HCT116 (cell line): ENCODE measurements at regions not wholly inside any gene's neighbourhood (a gene's known extent, or its start where the extent isn't known, plus 50 kb on each side); places are given as distances from the start of the nearest gene placed in this dataset.

Source experiments
- ATAC-seq: fragments of 200-7000 bp; cut with Tn5 transposase; 2 replicates; pipeline ENCODE4 v1.9.1; 2020; ENCODE audit warnings: mild to moderate bottlenecking, moderate library complexity
- BruUV-seq: library from RNA; stranded (reverse); fragments of 400-500 nt; replicated peaks from 2 replicates; lab custom pipeline; 2021; lab: Mats Ljungman, UMichigan
- CTCF ChIA-PET: fragments of 300-600 bp; sonication (Branson Sonifier 250); formaldehyde crosslinking; loops from one replicate; lab custom pipeline; 2021; ENCODE audit warnings: antibody characterized with exemption; lab: Charles Lee
- POLR2A ChIA-PET: fragments of 300-600, 350-600 bp; sonication (Branson Sonifier 250); formaldehyde crosslinking; loops from one replicate; lab custom pipeline; 2021; ENCODE audit warnings: antibody characterized with exemption; lab: Charles Lee
- RAD21 ChIA-PET, 2 experiments: fragments of 300-600 bp; sonication (Branson Sonifier 250); formaldehyde crosslinking; loops; one replicate each; lab custom pipeline; 2023; ENCODE audit warnings: low total read pairs in 2 of 2; ENCODE audit not compliant: uncharacterized antibody in 2 of 2, unreplicated experiment in 2 of 2, low non-redundant PET in 1 of 2; lab: Charles Lee
- DNase-seq: peaks from one replicate; pipeline ENCODE4 v3.0.0-alpha.2; 2010; ENCODE audit warnings: low read depth, low spot score
- H2AFZ ChIP-seq: fragments of 200-600 bp; shearing (Covaris generic), sonication (generic); 2 replicates; pipeline ENCODE4 v1.6.1; 2017; ENCODE audit warnings: low read depth, mixed run types, mixed read lengths, antibody characterized with exemption, low read length; ENCODE audit not compliant: poor library complexity, severe bottlenecking
- H3K27ac ChIP-seq: 2 replicates; pipeline ENCODE4 v1.5.1; 2012; ENCODE audit warnings: low read depth, low read length
- H3K27me3 ChIP-seq: fragments of 200-600 bp; sonication (generic); 2 replicates; pipeline ENCODE4 v1.6.1; 2016; ENCODE audit warnings: mixed run types, low read length, mixed read lengths; ENCODE audit not compliant: insufficient read depth
- H3K36me3 ChIP-seq, 2 experiments: fragments of 200-500 bp in 1 of 2; fragments of 200-600 bp in 1 of 2; sonication (Bioruptor generic) in 1 of 2; sonication (generic) in 1 of 2; 2 replicates each; pipeline versions ENCODE4 v1.5.1 to v1.6.1; 2014 to 2016; ENCODE audit warnings: low read length in 2 of 2, inconsistent platforms in 1 of 2, mixed read lengths in 1 of 2, mixed run types in 1 of 2; ENCODE audit not compliant: insufficient read depth in 2 of 2, control insufficient read depth in 1 of 2
- H3K4me1 ChIP-seq, 2 experiments: fragments of 200-600 bp in 1 of 2; sonication (generic) in 1 of 2; 2 replicates each; pipeline versions ENCODE4 v1.5.1 to v1.6.1; 2012 to 2017; ENCODE audit warnings: low read length in 2 of 2, inconsistent platforms in 1 of 2, mild to moderate bottlenecking in 1 of 2, mixed read lengths in 1 of 2, mixed run types in 1 of 2, moderate library complexity in 1 of 2; ENCODE audit not compliant: insufficient read depth in 2 of 2, control insufficient read depth in 1 of 2
- H3K4me2 ChIP-seq: fragments of 200-600 bp; sonication (generic); 2 replicates; pipeline ENCODE4 v1.6.1; 2017; ENCODE audit warnings: mixed run types, low read length, mixed read lengths
- H3K4me3 ChIP-seq, 2 experiments: fragments of 200-600 bp in 1 of 2; sonication (generic) in 1 of 2; replicated peaks in 1 of 2; 2 replicates each; pipeline ENCODE4 v1.5.1; 2011 to 2016; ENCODE audit warnings: low read length in 2 of 2, control low read depth in 1 of 2, low read depth in 1 of 2, mild to moderate bottlenecking in 1 of 2, mixed read lengths in 1 of 2, mixed run types in 1 of 2
- H3K79me2 ChIP-seq: fragments of 200-600 bp; sonication (generic); 2 replicates; pipeline ENCODE4 v1.6.1; 2017; ENCODE audit warnings: mild to moderate bottlenecking, mixed run types, low read length, moderate library complexity, mixed read lengths; ENCODE audit not compliant: insufficient read depth
- H3K9ac ChIP-seq: fragments of 200-600 bp; sonication (generic); 2 replicates; pipeline ENCODE4 v1.6.1; 2016; ENCODE audit warnings: low read length, mixed read lengths
- H3K9me2 ChIP-seq: fragments of 200-600 bp; sonication (generic), shearing (Covaris generic); 2 replicates; pipeline ENCODE4 v1.6.1; 2017; ENCODE audit warnings: mixed run types, mild to moderate bottlenecking, moderate library complexity; ENCODE audit not compliant: insufficient read depth
- H3K9me3 ChIP-seq, 2 experiments: fragments of 200-500 bp in 1 of 2; fragments of 200-600 bp in 1 of 2; sonication (Bioruptor generic) in 1 of 2; sonication (generic) in 1 of 2; 2 replicates each; pipeline ENCODE4 v1.6.1; 2014 to 2017; ENCODE audit warnings: low read length in 2 of 2, mixed read lengths in 2 of 2, inconsistent platforms in 1 of 2, low read depth in 1 of 2, mild to moderate bottlenecking in 1 of 2, mixed run types in 1 of 2, moderate library complexity in 1 of 2; ENCODE audit not compliant: control insufficient read depth in 1 of 2, insufficient read depth in 1 of 2
- H4K20me1 ChIP-seq: fragments of 200-600 bp; sonication (generic), shearing (Covaris generic); 2 replicates; pipeline ENCODE4 v1.6.1; 2017; ENCODE audit warnings: mixed run types, mild to moderate bottlenecking, moderate library complexity; ENCODE audit not compliant: insufficient read depth
- CTCF ChIP-seq, 3 experiments: fragments of 200-600 bp in 1 of 3; sonication (generic) in 1 of 3; IDR thresholded peaks in 2 of 3; conservative IDR thresholded peaks in 1 of 3; 2 replicates each; pipeline ENCODE4 v1.5.1; 2012 to 2017; ENCODE audit warnings: low read depth in 2 of 3, low read length in 2 of 3, antibody characterized with exemption in 1 of 3, borderline replicate concordance in 1 of 3, control low read depth in 1 of 3, mild to moderate bottlenecking in 1 of 3, mixed read lengths in 1 of 3, mixed run types in 1 of 3, moderate library complexity in 1 of 3; ENCODE audit not compliant: insufficient read depth in 1 of 3
- EGR1 ChIP-seq: IDR thresholded peaks from 2 replicates; pipeline ENCODE4 v1.6.1; 2012; ENCODE audit warnings: low read depth
- ELF1 ChIP-seq: IDR thresholded peaks from 2 replicates; pipeline ENCODE4 v1.6.1; 2012; ENCODE audit warnings: low read depth, borderline replicate concordance
- JUND ChIP-seq: IDR thresholded peaks from 2 replicates; pipeline ENCODE4 v1.6.1; 2012
- MAX ChIP-seq: IDR thresholded peaks from 2 replicates; pipeline ENCODE4 v1.6.1; 2012
- POLR2A ChIP-seq: IDR thresholded peaks from 2 replicates; pipeline ENCODE4 v1.7.0; 2011; ENCODE audit warnings: borderline replicate concordance; ENCODE audit not compliant: insufficient read depth, insufficient read length; ENCODE audit errors: extremely low read depth
- RAD21 ChIP-seq: IDR thresholded peaks from 2 replicates; pipeline ENCODE4 v1.6.1; 2012; ENCODE audit warnings: low read depth, mild to moderate bottlenecking
- YY1 ChIP-seq: IDR thresholded peaks from 2 replicates; pipeline ENCODE4 v1.6.1; 2011; ENCODE audit warnings: low read length, low read depth, moderate library complexity, mild to moderate bottlenecking; ENCODE audit not compliant: insufficient replicate concordance; ENCODE audit errors: extremely low read depth
- ZFX ChIP-seq: fragments of 450-650 bp; IDR thresholded peaks from 2 replicates; pipeline ENCODE4 v1.6.1; 2017
- intact Hi-C: fragments of 100-400 bp; cut with micrococcal nuclease; formaldehyde crosslinking; loops from 2 replicates; pipeline ENCODE4 v1.10.0; 2022

DNA sequence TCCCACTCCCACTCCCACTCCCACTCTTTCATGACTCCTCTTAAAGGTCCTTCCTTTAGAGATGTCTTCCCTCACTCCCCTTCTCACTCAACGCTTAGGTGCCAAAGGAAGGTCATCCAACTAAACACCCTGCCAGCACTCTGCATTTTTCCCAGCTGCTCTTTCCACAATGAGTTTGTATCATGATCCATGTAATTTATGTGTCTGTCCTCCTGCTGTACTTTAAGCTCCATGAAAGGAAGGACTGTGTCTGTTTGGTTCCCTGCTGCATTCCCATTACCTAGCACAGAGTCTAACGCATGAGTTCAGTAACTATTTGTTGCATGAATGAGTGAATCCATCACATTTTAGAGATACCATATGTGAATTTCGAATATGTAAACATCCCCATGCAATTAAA, 252.7 kb downstream of the KIF20B start:
- H3K9me2 ChIP-seq = no peaks in the 10 kb centered on the region
- ChIA-PET CTCF (no interaction called here), POLR2A (no interaction called here), RAD21 (no interaction called here)
- TF ChIP-seq ZFX = no peak
- TF ChIP-seq MAX = no peak
- no peaks in the 10 kb centered on the region for H3K27me3 ChIP-seq
- H3K27ac ChIP-seq = no peak overlapping the region
- no TSS peak for BruUV-seq
- no peaks in the 10 kb centered on the region for H3K36me3 ChIP-seq
- H3K79me2 ChIP-seq = no peaks in the 10 kb centered on the region
- intact Hi-C loops = loop anchor here (2.0 to 10.0 kb wide), 2 partner anchors 639 to 901 kb away; partner anchors contain the start of gene HTR7
- no peak for ATAC-seq
- no peak overlapping the region for H3K4me2 ChIP-seq
- DNase-seq = no peak
- no peak overlapping the region for H3K9ac ChIP-seq
- no peaks in the 10 kb centered on the region; a peak in 1 of 4 replicates for H3K4me1 ChIP-seq
- no peak overlapping the region for H3K4me3 ChIP-seq
- H2AFZ ChIP-seq = peak overlapping the region; percentile 65
- no peaks in the 10 kb centered on the region for H3K9me3 ChIP-seq
- H4K20me1 ChIP-seq = no peaks in the 10 kb centered on the region

- CTCF ChIA-PET = no interaction called here
- peaks cover 0 to 7% of the 10 kb centered on the region in 2 experiments; a peak in 2 of 4 replicates for H3K4me1 ChIP-seq
- DNase-seq = no peak
- POLR2A ChIA-PET = no interaction called here
- peak overlapping the region; percentile 58 for H2AFZ ChIP-seq
- no peak for ATAC-seq
- H3K9me2 ChIP-seq = no peaks in the 10 kb centered on the region
- no peaks in the 10 kb centered on the region for H3K9me3 ChIP-seq
- H3K27ac ChIP-seq = peak overlapping the region; percentile 31; the same call in 1 of the 2 replicates
- no peaks in the 10 kb centered on the region for H3K27me3 ChIP-seq
- RAD21 ChIA-PET = no interaction called here
- H3K4me2 ChIP-seq = no peak overlapping the region
- H4K20me1 ChIP-seq = no peaks in the 10 kb centered on the region
- no peaks in the 10 kb centered on the region for H3K79me2 ChIP-seq
- H3K4me3 ChIP-seq = no peak overlapping the region
- intact Hi-C loops = loop anchor here (2.0 to 10.0 kb wide), 3 partner anchors 192 to 900 kb away; partner anchors contain the start of gene HTR7
- TF ChIP-seq EGR1 (no peak), ELF1 (no peak), YY1 (no peak), RAD21 (peak; percentile 59), POLR2A (no peak), JUND (no peak), CTCF (IDR thresholded peaks at IDR 0.05 in 2 of 3, conservative IDR thresholded peaks at IDR 0.05 in 1 of 3; ENCODE audit: borderline replicate concordance in 1 of 3, insufficient read depth in 1 of 3, low read depth in 2 of 3, low read length in 2 of 3) (peak; percentile 18 to 64 (median 37); a peak in 4 of 6 replicates)
- H3K9ac ChIP-seq = no peak overlapping the region
- H3K36me3 ChIP-seq = 0 out of 4 replicates have a peak, but pooled peaks cover 0 to under 1% of the 10 kb centered on the region in 2 experiments
- BruUV-seq = no TSS peak
These were observed 253.6 kb downstream of the KIF20B start for GRCh38 chr10:89954787-89955566.
